GM18909 (cell line): ENCODE measurements at regions not wholly inside any gene's neighbourhood (a gene's known extent, or its start where the extent isn't known, plus 50 kb on each side); places are given as distances from the start of the nearest gene placed in this dataset.
A peak's percentile ranks its signal among the peaks of the same experiment; 100 is the strongest.
"Not testable (repeated sequence)": the region's sequence is repeated elsewhere in the genome, so short reads cannot be mapped to it uniquely, and the experiment has no call there.

Experiments used
- ATAC-seq: cut with Tn5 transposase; IDR thresholded peaks from one replicate; pipeline ENCODE4 v1.9.1; 2021; ENCODE audit warnings: mild to moderate bottlenecking; ENCODE audit not compliant: unreplicated experiment, poor library complexity

DNA sequence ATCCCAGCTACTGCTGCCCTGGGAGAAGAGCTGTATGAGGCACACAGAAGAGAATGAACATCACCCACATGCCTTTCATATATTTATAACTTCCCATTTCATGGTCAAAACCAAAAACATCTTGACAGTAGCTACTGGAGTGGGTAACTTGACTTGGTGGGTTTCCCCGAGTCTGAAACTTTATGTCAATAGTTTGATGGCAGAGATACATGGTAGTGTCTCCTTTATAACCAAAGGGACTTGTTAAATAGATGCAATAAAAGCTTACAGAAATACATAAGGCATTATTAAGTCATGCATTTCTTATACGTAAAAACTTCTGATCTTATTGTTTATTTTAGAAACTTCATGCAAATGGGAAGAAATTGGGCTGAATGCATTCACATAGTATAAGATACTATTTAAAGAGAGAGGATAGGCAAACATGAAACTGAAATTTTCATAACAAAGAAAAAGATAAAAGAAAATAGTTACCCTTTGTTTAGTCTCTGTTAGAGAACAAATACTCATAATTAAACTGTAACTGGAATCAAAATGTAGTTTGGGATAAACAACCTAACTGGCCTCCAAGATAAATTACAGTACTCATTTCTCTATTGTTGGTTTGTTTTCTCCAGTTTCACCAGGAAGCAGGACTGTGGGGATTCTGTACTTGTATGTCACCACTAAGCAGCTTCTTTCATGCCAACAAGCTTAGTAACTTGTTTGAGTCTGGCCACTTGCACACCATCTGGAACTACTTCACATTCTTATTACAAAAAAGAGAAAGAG is 459.3 kb upstream of the MEF2C start:
- peak; percentile 28 for ATAC-seq

DNA sequence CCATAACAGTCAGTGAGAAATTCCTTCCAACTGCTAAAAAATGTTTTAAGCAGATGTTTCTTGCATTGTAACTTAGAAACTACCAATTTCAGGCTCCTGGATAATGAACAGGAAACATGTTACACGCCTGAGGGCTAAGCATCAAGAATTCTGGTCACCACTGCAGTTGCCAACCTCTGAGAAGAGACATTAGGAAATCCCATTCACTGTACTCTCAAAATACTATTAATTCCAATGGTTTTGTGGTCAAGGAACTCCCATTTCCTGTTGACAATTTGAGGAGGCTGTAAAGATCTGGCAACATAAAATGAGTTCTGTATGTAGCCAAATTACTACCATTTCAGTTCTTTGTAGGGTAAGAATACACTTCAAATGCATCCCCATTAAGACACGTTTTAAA is 456.0 kb upstream of the MEF2C start:
- no peak for ATAC-seq

DNA sequence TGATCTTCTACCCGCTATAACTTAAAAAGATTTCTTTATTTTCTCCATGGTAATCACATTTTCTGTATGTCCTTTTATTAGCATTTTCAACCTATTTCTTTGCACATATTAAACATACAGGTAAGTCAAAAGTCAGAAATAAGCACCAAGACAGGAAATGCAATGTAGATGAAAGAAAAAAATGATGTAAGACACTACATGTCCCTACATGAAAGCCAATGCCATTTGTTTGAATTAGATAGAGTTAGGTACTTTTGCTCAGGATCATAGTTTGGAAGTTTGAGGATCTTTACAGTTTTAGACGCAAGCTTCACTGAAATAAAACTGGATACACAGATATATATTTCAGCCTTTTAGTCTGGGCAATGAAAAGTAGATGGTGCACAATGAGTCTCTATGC is 453.1 kb upstream of the MEF2C start:
- ATAC-seq: no peak

DNA sequence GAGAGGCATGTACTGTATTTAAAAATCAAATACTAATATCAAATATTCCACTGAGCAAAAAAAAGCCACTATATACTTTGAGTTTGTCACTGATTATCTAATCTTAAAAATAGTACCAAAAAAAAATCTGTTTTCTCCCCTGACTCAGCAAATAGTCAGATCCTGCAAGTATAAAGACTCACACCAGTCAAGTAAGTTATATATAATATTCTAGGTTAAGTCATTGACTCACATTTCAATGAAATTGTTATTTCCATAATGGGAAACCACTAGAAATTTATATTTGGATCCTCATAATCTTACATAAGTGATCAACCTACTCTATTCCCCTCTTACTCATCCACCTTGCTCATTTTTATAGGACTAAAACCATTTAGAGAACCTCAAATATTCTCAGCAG is 447.2 kb upstream of the MEF2C start:
- ATAC-seq: no peak

DNA sequence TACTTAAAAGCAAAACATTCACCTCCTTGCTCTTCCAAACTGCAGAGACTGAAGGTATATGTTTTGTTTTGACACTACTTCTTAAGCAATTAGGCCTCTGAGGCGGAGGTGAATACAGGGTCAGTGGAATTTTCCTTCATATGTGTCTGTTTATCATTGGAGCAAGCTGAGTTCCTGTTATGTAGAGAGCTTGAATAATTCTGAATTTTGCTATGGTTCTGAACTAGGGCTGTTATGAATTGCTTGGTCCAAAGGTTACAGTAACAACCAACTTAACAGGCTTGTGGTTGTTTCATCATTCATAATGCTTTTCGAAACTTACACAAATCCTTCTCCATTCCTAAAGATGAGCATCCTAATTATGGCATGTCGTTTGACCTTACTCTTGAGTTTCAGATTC is 444.6 kb upstream of the MEF2C start:
- ATAC-seq: no peak

DNA sequence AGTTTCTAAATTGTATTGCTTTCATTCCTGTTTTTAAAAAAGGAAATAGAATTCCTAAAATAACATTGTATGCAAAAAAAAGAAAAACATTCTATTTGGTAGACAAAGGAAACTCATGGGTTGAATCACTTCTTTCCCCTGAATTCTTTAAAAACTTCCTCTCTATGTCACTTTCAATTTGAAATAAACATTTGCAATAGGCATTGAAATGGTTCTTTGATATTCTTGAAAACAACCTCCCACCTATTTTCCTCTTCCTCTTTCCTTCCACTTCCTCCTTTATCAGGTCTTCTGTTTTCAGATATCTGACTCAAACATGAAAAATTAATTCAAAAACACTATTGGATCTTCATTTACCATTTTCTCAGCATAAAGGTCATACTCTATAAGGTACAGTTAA is 442.0 kb upstream of the MEF2C start:
- ATAC-seq: no peak

DNA sequence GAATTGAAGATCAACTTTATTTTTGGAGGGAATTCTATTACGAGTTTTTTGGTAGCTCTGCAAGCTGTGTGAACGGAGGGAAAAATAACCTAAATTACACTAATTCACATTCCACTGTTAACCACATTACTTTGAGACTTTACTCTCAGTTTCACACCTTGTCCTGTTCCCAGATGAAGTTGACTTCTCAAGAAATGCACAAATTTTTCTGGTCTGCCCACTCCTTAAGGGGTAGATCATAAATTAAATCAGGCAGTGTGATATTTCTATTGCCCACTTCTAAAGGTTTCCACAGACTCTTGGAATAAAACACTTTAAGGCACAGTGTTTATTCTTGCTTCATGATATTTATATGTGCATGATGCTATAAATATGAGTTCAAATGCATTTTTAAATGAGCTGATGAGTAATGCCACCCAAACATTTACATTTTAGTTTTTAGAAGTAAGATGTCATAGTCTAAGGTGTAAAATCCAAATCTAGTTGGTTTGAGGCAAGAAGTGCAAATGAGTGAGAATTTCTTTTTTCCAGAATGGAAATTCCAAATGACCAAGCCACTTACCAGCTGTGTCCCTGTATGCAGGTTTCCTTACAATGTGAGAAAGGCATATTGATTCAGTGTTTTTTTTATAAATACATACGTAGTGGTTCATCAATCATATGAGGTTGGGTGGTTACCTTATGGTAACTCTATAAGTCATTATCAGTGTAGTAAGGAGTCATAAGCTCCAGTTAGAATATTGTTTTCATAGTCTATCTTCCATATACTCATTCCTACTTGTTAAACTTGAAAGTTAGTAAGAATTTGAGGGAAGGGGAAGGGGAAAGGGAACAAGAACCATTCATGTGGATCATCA is 437.7 kb upstream of the MEF2C start:
- ATAC-seq: no peak

DNA sequence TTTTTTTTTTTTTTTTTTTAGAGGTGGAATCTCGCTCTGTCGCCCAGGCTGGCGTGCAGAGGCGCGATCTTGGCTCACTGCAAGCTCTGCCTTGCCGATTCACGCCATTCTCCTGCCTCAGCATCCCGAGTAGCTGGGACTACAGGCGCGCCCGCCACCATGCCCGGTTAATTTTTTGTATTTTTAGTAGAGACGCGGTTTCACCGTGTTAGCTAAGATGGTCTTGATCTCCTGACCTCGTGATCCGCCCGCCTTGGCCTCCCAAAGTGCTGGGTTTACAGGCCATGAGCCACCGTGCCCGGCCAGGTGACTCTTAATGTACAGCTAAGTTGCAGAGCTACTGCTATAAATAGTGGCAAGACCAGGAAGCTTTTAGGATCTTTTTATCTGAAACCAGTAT is 434.9 kb upstream of the MEF2C start:
- not testable (repeated sequence) for ATAC-seq

DNA sequence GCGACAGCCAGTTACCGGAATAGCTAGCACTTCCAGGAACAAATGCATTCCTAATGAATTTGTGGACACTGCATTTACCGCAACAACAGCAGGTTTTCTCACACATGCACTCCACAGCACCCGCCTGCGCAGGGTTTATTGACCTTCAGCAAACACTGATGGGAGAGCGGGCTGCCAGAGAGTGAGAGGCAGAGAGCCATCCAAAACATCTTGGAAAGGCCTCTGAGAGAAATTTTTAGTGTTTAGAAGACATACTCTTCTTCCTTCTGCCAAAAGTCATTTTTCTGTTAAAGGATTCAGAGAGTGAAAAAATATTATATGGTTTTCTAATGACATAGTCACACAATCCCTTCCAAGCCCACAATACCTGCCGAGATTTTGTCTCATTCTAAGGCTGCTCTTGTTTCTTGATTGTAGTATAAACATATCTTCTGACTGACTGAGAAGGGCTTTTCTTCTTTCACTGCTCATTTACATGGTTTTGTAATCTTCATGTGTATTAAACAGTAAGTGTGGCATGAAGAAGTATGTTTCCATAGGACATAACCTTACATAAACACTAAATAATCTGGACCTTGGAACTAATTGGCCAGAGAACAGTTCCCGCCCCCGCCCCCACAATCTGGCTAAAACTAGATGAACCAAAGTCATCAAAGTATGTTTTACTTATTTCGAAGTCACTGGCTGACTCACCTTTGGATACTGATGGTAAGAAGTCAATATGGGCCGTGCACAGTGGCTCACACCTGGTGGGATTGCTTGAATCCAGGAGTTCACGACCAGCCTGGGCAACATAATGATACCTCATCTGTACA is 432.5 kb upstream of the MEF2C start:
- no peak for ATAC-seq

DNA sequence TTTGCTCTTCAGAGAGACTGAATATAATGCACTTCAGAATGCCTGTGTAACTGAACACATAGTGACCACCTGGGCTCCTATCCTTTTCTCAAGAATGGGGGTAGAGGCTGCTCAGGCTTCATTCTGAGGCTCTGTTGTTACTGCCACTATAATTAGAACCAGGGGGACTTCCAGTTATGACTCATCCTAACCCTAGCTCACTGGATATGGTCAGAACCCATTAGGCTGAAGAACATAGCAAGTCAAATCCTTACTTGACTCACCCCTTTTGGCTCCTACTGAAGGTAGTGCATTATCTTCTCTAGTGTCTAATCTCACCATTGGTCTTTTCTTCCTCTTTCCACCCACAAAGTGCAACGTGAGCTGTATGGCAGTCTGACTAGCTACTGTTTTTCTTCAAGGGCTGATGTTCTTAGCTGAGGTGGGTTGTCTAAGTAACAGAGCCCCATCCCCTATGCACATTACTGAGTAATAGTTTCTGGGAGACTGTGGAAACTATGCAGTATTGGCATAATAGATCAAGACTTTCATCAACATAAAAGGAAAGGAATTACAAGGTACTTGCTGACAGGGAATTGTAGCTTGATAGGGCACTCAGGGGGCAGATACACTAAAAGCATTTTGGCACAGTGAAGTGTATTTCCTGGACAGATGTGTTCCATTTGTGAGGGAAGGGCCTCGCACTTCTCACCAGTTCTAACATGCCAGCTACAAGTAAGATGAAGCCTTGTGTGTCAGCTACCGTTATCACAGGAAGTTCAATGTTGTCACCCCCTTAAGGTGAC is 431.0 kb upstream of the MEF2C start:
- ATAC-seq: peak; percentile 98

DNA sequence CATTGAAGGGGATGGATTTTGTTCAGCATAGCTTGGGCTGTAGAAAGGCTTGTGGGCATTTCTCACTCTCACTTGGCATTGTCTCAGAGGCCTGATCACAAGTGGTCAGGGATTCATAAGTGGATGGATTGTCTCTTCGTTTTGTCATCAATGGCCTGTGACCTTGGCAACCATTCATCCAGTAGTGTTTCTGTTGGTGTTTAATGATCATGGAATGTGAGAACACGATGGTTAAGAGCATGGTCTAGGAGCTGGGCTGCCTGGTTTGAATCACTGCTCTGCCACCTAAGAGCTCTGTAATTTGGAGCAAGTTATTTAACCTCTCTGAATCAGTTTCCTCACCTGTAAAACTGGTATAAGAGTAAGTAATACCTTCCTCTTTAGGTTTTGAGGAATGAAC is 430.1 kb upstream of the MEF2C start:
- ATAC-seq: no peak

DNA sequence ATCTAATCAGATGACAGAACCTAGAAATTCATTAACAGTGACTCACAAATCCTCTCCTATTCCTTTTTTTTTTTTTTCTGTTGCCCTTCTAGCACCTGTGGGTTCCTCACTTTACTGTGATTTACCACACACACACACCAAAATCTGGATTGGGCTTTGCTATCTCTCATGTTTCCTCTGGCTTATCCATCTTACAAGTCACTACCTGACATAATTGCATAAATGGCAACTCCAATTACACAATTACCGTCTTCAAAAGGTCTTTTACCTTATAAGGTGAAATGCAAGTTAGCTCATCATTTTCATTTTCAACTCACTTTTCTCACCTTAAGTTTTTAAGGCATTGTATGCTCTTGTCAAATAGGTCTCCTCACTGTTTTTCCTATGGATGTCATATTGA is 426.3 kb upstream of the MEF2C start:
- no peak for ATAC-seq

DNA sequence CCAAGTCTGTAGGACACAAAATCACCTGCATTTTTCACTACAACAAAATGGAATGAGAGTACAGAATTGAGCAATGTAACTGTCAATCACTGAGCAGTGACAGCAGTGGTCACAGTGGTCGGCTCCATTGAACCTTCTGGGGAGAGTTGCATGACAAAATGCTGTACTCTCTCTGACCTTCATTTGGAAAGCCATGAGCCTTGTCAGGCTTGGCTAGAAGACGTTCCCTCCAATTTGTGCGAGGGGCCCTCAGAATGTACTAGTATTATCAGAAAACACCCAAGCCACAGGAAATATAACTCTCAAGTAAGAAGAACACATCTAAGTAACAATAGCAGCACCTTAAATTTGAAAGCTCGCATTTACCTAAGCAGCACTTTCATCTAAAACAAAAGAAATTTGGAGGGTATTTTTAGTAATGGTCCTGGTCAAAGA is 425.6 kb upstream of the MEF2C start:
- ATAC-seq: peak; percentile 93

DNA sequence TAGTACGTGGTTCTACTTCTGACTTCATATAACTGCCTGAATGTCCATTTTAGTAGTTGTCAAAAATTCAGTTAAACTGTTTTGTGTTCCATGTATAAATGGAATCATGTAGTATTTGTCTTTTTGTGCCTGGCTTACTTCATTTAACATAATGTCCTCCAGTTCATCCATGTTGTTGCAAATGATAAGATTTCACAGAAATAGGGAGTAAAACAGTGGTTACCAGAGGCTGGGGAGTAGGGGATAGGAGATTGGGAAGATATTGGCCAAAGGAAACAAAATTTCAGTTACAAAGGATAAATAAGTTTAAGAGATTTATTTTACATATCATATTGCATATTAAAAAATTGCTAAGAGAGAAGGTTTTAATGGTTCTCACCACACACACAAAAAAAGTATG is 425.0 kb upstream of the MEF2C start:
- no peak for ATAC-seq

DNA sequence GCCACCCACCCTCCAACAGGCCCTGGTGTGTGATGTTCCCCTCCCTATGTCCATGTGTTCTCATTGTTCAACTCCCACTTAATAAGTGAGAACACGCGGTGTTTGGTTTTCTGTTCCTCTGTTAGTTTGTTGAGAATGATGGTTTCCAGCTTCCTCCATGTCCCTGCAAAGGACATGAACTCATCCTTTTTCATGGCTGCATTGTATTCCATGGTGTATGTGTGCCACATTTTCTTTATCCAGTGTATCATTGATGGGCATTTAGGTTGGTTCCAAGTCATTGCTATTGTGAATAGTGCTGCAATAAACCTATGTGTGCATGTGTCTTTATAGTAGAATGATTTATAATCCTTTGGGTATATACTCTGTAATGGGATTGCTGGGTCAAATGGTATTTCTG is 424.2 kb upstream of the MEF2C start:
- ATAC-seq: not testable (repeated sequence)

DNA sequence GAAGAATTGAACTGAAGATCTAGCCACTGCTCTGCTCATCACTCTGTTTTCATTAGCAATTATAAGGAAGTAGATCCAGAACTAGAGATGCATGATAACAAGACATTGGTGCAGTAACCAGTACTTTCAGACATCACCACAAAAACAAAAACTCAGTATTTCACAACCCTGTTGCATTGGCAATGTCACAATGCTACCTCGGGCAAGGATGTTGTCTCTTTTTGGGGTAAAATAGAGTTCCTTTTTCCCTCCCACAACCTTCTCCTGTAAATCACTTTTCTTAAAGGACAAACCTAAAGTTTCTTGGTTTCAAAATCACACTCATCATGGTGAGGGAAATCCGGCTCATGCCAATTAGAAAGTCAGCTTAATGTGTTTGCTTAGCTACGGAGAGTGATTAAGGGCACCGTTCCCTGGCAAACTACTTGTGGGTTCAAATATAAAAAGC is 420.1 kb upstream of the MEF2C start:
- peak; percentile 68 for ATAC-seq

DNA sequence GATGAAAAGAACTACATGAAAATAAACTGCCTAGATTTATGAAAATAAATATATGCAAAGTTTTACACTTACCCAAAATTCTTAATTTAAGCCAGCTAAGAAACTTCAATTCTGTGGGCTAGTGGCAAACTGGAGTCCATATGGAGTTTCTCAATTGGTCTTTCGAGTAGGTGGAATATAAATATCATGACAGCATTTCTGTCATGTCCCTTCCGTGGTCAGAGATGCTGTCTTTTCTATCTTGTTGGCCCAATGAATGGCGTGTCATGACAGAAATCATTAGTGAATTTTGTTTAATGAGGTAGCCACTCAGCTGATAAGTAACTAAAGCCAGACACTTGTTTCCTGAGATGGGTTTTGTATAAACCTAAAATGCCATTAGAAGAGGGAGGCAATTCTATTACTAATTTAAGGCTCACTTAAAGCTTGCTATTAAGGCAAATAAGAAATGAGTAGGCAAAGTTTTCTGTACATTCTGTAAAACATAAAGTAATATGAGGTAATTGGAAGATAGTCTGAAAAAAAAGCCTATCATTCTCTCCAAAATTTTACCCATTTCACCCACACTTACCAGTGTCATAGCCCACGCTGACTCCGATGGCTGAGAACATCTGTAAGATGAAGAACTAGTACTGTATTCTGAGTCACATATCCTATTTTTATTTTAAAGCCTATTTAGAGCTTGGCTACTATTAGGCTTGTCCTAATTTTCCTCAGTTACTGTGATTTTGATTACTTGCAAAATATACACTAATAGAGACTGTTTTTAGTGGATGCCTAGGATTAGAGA is 419.3 kb upstream of the MEF2C start:
- no peak for ATAC-seq

DNA sequence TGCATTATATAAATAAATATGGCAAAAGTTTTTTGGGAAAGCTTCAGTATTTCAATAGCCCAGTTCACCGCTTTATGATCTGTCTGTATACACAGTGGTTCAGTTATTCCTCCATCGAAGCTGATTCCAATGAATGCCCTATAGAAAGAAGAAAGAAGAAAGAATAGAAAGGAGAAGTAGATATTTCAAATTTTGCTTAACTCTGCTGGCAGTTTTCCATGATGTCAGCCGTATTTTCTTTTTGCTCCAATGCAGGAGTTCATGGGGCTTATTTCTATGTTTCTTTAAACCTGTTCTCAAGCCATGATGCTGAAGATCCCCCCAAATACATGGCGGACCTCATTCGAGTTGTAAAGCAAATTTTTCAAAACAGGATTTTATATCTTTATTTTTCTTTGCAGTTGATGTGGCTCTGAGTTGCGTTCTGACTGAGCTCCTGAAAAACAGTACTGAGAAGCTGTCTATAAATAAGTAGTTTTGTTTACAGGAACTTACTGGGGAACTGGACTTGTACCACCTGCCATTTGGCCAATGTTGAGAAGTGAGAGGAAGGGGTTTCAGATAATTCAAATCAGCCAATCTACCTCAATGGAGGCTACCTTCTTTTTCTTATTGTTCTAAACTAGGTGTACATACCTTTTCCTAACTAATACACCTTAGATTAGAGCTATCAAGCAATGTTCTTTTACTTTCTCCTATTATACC is 418.5 kb upstream of the MEF2C start:
- peak; percentile 80 for ATAC-seq
